GM19351 (cell line): ENCODE measurements at regions not wholly inside any gene's neighbourhood (a gene's known extent, or its start where the extent isn't known, plus 50 kb on each side); places are given as distances from the start of the nearest gene placed in this dataset.

ENCODE experiments used
- ATAC-seq: cut with Tn5 transposase; IDR thresholded peaks from one replicate; pipeline ENCODE4 v1.9.1; 2021; ENCODE audit warnings: mild to moderate bottlenecking, moderate library complexity; ENCODE audit not compliant: unreplicated experiment

GRCh38 chr4:66636349-66636748, 909.0 kb downstream of the CENPC start:
- ATAC-seq = no peak

DNA sequence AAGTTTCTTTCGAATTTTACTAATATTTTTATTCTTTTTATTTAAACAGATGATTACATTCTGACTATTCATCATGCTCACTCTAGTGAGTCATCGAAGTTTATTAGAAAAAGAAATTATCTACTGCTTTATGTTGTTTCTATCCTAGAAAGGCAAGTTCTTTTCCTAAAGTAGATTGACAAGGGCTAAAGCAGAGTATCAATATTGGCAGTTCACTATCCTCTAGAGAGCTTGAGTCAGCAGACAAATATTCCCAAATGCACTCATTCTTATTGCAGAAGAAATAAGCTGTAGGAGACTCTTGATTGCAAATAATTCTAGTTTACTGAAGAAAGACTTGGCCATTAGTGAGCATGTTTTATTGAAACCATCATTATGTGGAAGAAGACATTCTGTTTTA, 911.8 kb downstream of the CENPC start:
- no peak for ATAC-seq

DNA sequence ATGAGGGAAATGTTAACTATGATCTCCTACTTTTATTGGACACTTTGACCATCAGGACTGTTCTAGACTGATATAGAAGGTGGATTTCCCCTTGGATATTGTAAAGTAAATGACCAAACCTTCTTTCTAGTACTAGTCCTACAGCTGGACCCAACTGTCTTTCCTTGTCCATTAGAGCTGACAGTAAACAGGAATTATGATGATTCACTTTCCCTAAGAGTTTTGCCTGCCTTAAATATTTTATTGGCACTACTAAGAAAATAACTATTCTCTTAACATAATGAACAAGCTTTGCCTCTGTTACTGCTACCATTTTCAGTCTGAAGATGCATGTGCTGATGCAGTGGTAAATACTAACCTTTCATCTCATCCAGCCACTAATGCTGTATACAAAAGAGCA, 915.4 kb downstream of the CENPC start:
- ATAC-seq = no peak

GRCh38 chr4:66628146-66628545, 917.2 kb downstream of the CENPC start:
- no peak for ATAC-seq

GRCh38 chr4:66625480-66625879, 919.8 kb downstream of the CENPC start:
- no peak for ATAC-seq

DNA sequence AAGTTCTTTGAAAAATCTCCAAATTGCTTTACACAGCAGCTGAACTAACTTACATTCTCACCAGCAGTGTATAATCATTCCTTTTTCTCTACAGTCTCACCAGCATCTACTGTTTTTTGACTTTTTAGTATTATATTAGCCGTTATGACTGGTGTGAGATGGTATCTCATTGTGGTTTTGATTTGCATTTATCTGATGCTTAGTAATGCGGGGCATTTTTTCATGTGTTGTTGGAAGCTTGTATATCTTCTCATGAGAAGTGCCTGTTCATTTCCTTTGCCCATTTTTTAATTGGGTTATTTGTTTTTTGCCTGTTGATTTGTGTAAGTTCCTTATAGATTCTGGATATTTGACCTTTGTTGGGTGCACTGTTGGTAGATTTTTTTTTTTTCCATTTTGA, 931.7 kb downstream of the CENPC start:
- ATAC-seq = no peak

DNA sequence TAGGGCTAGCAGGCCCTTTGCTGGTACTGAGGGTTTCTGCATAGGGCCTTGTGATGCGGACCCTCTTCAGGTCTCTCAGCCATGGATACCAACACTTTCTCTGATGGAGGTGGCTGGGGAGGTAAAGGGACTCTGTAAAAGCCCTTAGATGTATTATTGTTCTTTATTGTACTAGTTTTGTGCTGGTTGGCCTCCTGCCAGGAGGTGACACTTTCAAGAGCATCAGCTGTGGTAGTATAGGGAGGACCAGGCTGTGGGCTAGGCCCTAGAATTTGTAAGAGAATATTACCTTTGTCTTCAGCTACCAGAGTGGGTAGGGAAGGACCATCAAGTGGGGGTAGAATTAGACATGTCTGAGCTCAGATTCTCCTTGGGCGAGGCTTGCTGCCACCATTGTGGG, 936.3 kb downstream of the CENPC start:
- no peak for ATAC-seq

GRCh38 chr4:66606908-66607307, 936.6 kb upstream of the EPHA5 start:
- no peak for ATAC-seq

DNA sequence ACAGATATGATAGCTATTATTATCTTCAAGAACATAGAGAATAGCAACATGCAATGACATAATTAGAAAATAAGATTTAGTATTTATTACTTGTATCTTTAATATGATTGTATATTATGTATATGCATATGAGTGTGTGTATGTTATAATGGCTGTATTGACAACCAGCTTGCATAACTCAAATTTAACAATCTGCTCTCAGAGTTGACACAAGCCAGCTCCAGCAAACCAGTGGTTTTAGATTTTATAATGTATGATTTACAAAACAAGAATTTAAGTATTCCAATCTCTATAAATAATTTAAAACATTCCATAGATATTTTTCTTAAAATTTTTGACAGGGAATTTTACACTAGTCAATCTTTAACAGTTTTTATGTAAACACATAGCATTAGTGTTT, 935.9 kb upstream of the EPHA5 start:
- ATAC-seq = no peak

GRCh38 chr4:66604192-66604591, 933.9 kb upstream of the EPHA5 start:
- ATAC-seq = no peak

DNA sequence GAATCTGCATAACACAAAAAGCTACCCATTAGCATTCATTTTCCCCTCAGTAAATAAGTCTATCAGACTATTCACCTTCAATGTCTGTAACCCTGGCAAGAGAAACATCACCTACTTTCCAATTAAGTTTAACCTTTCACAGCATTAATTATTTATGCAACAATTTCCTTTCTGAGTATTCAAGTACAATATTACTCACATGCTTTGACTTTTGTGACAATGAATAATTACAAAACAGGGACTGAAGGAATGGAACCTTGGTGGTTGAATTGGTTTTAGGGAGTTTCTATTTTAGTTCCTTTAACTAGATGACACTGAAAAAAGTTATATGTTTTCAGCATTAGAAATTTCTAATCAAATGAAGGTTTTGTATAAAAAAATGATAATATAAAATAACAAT, 932.3 kb upstream of the EPHA5 start:
- ATAC-seq = no peak

GRCh38 chr4:66591968-66592367, 921.7 kb upstream of the EPHA5 start:
- ATAC-seq = no peak

- no peak for ATAC-seq
Measured at GRCh38 chr4:66590488-66591215, 920.4 kb upstream of the EPHA5 start.

GRCh38 chr4:66589183-66589582, 918.9 kb upstream of the EPHA5 start:
- ATAC-seq = no peak

GRCh38 chr4:66585767-66586166, 915.5 kb upstream of the EPHA5 start:
- ATAC-seq = no peak

DNA sequence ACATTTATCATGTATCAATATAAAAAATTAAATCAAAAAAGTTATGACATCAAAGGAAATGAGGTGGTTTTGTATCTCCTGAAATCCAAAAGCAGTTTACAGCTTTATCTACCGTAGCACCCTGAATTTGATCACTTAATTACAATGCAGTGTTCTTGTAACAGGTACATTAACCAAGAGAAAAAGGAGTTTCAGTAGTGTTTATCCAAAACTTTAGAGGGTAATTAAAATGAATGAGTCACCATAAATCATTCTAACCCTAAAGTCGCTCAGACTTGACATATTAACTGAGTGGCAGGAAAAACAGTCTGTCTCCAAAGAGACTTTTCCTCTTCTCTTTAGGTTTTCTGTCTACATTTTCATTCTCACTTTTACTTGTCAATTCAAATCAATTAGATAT, 907.6 kb upstream of the EPHA5 start:
- ATAC-seq = no peak

DNA sequence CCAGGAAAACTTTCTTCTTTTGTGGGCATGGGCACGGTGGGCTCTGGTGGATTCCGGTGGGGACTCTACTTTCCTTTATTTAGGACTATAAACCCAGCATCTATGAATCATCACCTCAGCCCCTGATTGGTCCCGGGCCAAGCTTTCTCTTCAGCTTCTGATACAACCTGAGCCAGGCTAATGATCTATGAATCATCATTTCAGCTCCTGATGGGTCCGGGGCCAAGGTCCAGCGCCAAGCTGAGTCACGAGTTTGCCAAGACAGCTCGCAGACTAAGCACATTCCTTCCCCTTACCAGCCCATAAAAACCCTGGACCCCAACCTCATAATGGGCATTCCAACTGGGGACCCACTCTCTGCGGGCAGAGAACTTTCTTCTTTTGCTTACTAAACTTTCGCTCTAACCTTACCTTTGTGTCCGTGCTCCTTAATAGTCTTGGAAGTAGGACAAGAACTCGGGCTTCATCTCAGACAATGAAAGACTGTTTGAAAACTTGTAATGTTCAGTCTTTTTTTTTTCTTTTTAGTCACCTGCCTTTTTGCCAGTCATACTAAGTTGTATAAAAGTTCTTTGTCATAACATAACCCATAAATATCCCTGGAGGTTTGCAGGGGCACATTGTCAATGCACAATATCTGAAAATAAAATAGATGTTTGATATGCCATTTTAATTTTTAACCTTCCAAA, 904.9 kb upstream of the EPHA5 start:
- ATAC-seq = no peak

- ATAC-seq = no peak
Measured at GRCh38 chr4:66574145-66574978, 904.1 kb upstream of the EPHA5 start.

- ATAC-seq = no peak
Measured at GRCh38 chr4:66572949-66573348, 902.7 kb upstream of the EPHA5 start.

- no peak for ATAC-seq
Measured at GRCh38 chr4:66571145-66571695, 900.9 kb upstream of the EPHA5 start.

- ATAC-seq = no peak
Measured at GRCh38 chr4:66569228-66569627, 898.9 kb upstream of the EPHA5 start.

DNA sequence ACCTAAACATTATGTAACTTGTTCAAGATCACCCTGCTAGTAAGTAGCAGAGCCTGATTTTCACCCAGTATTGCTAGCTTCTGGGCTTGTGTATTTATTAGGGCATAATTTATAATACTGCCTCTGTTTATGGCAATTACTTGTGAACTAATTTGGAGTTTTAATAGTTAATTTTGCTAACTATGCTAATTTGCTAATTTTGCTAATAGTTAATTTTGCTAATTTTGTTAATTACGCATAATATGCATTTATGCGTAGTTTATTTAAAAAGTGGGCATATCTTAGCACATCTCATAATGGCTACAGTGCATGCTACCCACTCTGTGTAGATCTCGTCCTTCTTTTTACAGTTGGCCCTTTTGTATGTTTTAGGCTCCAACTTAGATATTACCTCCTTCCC, 898.1 kb upstream of the EPHA5 start:
- ATAC-seq = no peak
